Lower leg skin (tissue), 4 donors: ENCODE measurements at regions not wholly inside any gene's neighbourhood (a gene's known extent, or its start where the extent isn't known, plus 50 kb on each side); places are given as distances from the start of the nearest gene placed in this dataset.
"Not testable (repeated sequence)": the region's sequence is repeated elsewhere in the genome, so short reads cannot be mapped to it uniquely, and the experiment has no call there.

Experiments used
- DNase-seq, 2 donors: peaks; one replicate each; pipeline ENCODE4 v3.0.0-alpha.2; 2019; ENCODE audit warnings: low spot score in 2 of 2
- H3K4me3 ChIP-seq: fragments of 200-600 bp; sonication (generic); 2 replicates; pipeline ENCODE4 v1.5.1; 2017; ENCODE audit warnings: mild to moderate bottlenecking, low read depth; ENCODE audit not compliant: poor library complexity, severe bottlenecking
- POLR2A ChIP-seq, 2 donors: fragments of 450-650 bp; IDR thresholded peaks; one replicate each; pipeline ENCODE4 v1.6.1; 2016 to 2017; ENCODE audit warnings: antibody characterized with exemption in 2 of 2, mild to moderate bottlenecking in 1 of 2, moderate library complexity in 1 of 2
- WGBS, 2 donors: methylation state at CpG; one replicate each; pipeline ENCODE4 v1.1.5; 2018; 5-methylcytosine and 5-hydroxymethylcytosine counted together
- intact Hi-C: fragments of 100-400 bp; cut with DNase I; formaldehyde crosslinking; loops from one replicate; pipeline ENCODE4 v1.15.0; 2023; ENCODE audit warnings: low total_unique reads
- TF ChIP-seq, protein P1 (sequence below), 3 donors: fragments of 450-650 bp; IDR thresholded peaks; one replicate each; pipeline ENCODE4 v1.5.1; 2016; ENCODE audit warnings: antibody characterized with exemption in 3 of 3, mild to moderate bottlenecking in 3 of 3, moderate library complexity in 2 of 3

GRCh38 chr5:26495437-26495836, 542.9 kb downstream of the CDH9 start:
- intact Hi-C loops, result no loop called here
- no peak for DNase-seq
- 48 to 56% methylated on average over 2 of the region's 2 CpGs for WGBS, 2 donors
- TF ChIP-seq POLR2A (IDR thresholded peaks at IDR 0.05), result no peak
- TF ChIP-seq, protein P1, sequence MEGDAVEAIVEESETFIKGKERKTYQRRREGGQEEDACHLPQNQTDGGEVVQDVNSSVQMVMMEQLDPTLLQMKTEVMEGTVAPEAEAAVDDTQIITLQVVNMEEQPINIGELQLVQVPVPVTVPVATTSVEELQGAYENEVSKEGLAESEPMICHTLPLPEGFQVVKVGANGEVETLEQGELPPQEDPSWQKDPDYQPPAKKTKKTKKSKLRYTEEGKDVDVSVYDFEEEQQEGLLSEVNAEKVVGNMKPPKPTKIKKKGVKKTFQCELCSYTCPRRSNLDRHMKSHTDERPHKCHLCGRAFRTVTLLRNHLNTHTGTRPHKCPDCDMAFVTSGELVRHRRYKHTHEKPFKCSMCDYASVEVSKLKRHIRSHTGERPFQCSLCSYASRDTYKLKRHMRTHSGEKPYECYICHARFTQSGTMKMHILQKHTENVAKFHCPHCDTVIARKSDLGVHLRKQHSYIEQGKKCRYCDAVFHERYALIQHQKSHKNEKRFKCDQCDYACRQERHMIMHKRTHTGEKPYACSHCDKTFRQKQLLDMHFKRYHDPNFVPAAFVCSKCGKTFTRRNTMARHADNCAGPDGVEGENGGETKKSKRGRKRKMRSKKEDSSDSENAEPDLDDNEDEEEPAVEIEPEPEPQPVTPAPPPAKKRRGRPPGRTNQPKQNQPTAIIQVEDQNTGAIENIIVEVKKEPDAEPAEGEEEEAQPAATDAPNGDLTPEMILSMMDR (IDR thresholded peaks at IDR 0.05), result no peak
- no peak overlapping the region for H3K4me3 ChIP-seq

GRCh38 chr5:26492906-26493459, 545.4 kb downstream of the CDH9 start:
- DNase-seq, result no peak

GRCh38 chr5:26487553-26487952, 550.8 kb downstream of the CDH9 start:
- TF ChIP-seq, protein P1 (IDR thresholded peaks at IDR 0.05), result no peak
- TF ChIP-seq POLR2A (IDR thresholded peaks at IDR 0.05), result no peak
- no peak for DNase-seq
- intact Hi-C loops, result no loop called here
- WGBS, 2 donors, result 68 to 76% methylated on average over 3 of the region's 3 CpGs
- H3K4me3 ChIP-seq, result no peak overlapping the region

More at GRCh38 chr5:26492906-26493459, 545.4 kb downstream of the CDH9 start:
- 60 to 61% methylated on average over 2 of the region's 2 CpGs for WGBS, 2 donors
- H3K4me3 ChIP-seq, result no peak overlapping the region
- intact Hi-C loops, result no loop called here
- TF ChIP-seq POLR2A (IDR thresholded peaks at IDR 0.05), result no peak
- TF ChIP-seq, protein P1 (IDR thresholded peaks at IDR 0.05), result no peak

DNA sequence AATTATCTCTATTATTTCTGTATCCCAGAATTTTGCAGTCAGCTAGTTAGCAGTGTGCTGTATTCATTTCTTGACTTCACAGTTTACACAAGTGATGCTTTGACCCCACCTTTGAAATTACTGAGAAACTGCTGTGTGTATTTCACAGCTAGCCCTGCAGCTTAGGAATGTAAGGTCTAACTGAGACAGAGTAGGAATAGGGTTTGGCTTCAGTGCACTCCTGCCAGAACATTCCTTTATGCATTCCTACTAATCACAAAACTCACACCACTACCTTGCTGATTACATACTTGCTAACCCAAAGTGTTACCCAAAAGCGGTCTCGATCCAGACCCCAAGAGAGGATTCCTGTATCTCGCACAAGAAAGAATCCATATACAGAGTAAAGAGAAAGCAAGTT, 551.8 kb downstream of the CDH9 start:
- no peak for DNase-seq
- TF ChIP-seq, protein P1 (IDR thresholded peaks at IDR 0.05), result no peak
- TF ChIP-seq POLR2A (IDR thresholded peaks at IDR 0.05), result no peak
- intact Hi-C loops, result no loop called here
- 92 to 97% methylated on average over 3 of the region's 3 CpGs for WGBS, 2 donors
- no peak overlapping the region for H3K4me3 ChIP-seq

DNA sequence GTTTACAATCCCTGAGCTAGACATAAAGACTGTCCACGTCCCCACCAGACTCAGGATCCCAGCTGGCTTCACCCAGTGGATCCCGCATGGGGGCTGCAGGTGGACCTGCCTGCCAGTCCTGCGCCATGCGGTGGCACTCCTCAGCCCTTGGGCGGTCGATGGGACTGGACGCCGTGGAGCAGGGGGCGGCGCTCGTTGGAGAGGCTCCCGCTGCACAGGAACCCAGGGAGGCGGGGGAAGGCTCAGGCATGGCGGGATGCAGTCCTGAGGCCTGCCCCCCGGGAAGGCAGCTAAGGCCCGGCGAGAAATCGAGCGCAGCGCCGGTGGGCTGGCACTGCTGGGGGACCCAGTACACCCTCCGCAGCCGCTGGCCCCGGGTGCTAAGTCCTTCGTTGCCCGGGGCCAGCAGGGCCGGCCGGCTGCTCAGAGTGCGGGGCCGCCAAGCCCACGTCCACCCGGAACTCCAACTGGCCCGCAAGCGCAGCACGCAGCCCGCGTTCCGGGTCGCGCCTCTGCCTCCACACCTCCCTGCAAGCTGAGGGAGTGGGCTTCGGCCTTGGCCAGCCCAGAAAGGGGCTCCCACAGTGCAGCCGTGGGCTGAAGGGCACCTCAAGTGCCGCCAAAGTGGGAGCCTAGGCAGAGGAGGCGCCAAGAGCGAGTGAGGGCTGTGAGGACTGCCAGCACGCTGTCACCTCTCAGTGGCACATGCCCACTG, 553.1 kb downstream of the CDH9 start:
- H3K4me3 ChIP-seq, intact Hi-C loops: not testable (repeated sequence)
- WGBS, 2 donors, result 93 to 95% methylated on average over 32 to 46 of the region's 46 CpGs
- DNase-seq, result peak in 1 of 2 donors; percentile 74

GRCh38 chr5:26482810-26483375, 555.5 kb downstream of the CDH9 start:
- intact Hi-C loops, result no loop called here
- DNase-seq, result no peak
- 43 to 47% methylated on average over 2 of the region's 2 CpGs for WGBS, 2 donors
- TF ChIP-seq, protein P1 (IDR thresholded peaks at IDR 0.05), result no peak
- TF ChIP-seq POLR2A (IDR thresholded peaks at IDR 0.05), result no peak
- H3K4me3 ChIP-seq, result no peak overlapping the region
